Stimulated activated CD4-positive, alpha-beta T cell treated with anti-CD3 and anti-CD28 coated beads, Interleukin-12 subunit alpha, Interleukin-12 subunit beta, amount 100 ng/mL, for 4 hours (primary cell): ENCODE measurements at regions not wholly inside any gene's neighbourhood (a gene's known extent, or its start where the extent isn't known, plus 50 kb on each side); places are given as distances from the start of the nearest gene placed in this dataset.

Source experiments
- DNase-seq: peaks from one replicate; pipeline ENCODE4 v3.0.0-alpha.2; 2020

GRCh38 chr4:130210864-130211263, 1114.9 kb downstream of the C4orf33 start:
- DNase-seq = no peak

- no peak for DNase-seq
Observed at GRCh38 chr4:130214268-130214667, 1118.3 kb downstream of the C4orf33 start.

DNA sequence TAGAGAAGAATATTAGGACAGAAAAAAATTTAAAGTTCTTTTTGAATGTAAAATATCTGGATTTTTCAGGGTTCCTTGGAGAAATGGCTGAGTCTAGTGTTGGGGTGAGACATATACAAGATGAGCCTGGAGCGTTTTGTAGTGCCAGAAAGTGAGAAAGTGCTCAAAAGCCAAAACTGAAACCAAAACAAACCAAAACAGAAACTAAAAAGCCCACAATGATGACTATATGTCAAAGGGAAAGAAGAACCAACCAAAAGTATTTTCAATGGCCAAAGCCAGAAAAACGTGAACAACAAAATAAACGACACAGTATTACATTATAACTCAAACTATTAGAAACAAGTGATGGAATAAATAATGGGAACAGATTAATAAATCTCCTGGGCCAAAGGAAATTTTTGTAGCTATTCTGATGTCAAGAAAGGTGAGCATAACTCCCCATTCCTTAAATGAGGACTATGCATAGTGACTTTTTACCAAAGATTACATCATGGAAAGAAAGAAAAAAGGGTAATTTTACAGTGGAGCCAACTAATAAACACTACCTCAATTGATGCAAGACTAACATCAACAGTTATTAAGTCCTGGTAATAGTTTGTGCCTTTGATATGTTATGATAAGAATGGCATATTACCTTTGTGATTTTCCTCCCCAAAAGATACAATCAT, 1137.6 kb downstream of the C4orf33 start:
- DNase-seq = no peak

- no peak for DNase-seq
Observed at GRCh38 chr4:130238121-130238520, 1142.2 kb downstream of the C4orf33 start.

DNA sequence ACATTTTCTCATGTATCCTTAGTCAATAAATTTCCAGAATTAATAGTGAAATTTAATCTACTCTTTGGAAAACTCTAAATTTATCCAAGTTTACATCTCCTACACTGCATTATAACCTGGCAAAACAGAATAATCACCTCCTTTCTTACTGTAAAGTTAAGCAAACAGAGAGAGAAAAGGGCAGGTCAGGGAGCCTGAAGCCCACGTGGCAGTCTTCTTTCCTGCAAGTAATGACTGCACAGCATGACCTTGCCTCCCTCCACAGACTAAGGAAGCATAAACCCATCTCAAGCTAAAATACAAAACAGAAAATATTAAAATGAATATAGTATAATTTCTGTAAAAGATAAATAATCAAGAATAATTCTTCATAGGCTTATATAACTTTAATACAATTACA, 1153.0 kb downstream of the C4orf33 start:
- no peak for DNase-seq

- DNase-seq = no peak
Observed at GRCh38 chr4:130257271-130257670, 1161.3 kb downstream of the C4orf33 start.

DNA sequence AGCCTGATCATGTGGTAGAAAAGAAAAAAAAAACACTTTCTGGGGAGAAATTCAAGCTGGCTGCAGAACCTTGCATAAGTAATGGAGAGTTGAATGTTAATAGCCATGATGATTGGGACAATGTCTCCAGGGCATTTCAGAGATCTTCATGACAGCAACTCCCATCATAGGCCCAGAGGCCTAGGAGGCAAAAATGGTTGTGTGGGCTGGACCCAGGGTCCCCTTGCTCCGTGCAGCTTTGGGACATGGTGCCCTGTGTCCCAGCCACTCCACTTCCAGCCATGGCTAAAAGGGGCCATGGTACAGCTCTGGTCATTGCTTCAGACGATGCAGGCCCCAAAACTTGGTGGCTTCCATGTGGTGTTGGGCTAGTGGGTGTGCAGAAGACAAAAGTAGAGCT, 1170.9 kb downstream of the C4orf33 start:
- no peak for DNase-seq

- DNase-seq = no peak
Observed at GRCh38 chr4:130288576-130288975, 1192.6 kb downstream of the C4orf33 start.

- DNase-seq = no peak
Observed at GRCh38 chr4:130293692-130294091, 1197.7 kb downstream of the C4orf33 start.

DNA sequence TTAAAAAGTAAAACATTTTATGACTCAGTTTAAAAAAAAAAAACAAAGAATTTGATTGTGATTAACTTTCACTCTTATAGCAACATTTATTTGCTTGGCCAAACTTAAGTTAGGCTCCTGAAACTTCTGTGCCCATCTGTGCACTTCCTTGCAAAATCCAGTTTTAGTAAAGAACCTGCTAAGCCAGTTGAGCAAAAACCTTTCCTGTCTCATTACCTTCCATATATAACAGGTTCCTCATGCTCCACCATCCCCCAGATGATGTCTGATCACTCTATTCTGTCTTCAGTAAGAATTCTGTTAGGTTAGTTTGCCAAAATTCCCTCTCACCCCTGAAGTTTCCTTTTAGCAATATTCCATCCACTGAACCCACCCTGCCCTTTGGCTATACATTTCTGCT, 1200.5 kb downstream of the C4orf33 start:
- DNase-seq = no peak

- no peak for DNase-seq
Observed at GRCh38 chr4:130306566-130306965, 1210.6 kb downstream of the C4orf33 start.

DNA sequence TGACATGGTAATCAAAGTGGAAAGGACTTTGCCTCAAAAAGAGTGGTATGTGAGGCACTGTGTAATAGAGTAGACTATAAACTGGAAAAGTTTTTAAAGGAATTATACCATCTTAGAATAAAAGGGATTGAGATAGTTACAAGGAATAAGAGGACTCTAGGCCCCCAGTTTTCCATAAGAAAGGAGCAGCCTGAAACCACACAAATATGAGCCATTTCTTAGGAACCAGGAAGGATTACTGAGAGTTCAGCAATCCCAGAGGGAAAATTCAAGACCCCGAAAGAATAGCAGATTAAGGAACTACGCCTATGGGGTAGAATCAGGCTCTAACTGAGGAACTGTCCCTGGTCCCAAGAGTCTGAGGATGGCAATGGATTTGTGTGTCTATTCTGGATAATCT, 1213.3 kb downstream of the C4orf33 start:
- DNase-seq = no peak

- no peak for DNase-seq
Observed at GRCh38 chr4:130322439-130322838, 1226.5 kb downstream of the C4orf33 start.

- no peak for DNase-seq
Observed at GRCh38 chr4:130329036-130329435, 1233.1 kb downstream of the C4orf33 start.

GRCh38 chr4:130333241-130333759, 1237.3 kb downstream of the C4orf33 start:
- DNase-seq = no peak

DNA sequence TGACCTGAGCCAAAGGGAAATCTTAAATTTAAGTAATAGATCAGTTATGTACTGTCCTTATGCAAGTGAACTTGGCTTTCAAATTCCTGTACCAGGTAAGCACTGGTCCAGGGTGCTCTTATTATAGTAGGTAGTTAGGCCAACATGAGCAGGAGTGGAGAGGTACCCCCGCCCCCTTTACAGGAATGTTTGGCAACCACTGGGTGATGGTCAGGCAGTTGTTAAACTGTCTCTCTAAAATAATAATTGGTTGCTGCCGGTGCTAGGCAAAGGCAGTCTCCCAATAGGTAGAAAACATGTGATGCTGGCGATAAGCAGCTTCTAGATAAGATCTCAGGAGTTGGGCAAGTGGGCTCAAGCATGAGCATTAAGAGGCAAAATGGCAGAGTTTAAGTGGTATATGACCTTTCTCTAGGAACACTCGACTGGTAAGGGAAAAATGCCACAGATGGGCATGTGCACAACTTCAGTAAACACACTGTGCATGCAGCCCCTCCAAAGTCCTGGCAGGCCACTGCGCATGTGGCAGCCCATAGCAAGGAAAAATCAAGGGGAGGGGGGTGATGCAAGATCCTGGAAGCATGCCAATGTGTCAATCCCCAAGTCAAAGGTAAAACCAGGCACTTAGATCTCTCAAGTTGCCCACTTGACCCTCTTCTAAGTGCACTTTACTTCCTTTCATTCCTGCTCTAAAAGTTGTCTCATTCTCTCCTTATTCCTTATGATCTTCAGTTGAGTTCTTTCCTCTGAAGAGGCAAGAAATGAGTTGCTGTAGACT, 1239.7 kb downstream of the C4orf33 start:
- no peak for DNase-seq

DNA sequence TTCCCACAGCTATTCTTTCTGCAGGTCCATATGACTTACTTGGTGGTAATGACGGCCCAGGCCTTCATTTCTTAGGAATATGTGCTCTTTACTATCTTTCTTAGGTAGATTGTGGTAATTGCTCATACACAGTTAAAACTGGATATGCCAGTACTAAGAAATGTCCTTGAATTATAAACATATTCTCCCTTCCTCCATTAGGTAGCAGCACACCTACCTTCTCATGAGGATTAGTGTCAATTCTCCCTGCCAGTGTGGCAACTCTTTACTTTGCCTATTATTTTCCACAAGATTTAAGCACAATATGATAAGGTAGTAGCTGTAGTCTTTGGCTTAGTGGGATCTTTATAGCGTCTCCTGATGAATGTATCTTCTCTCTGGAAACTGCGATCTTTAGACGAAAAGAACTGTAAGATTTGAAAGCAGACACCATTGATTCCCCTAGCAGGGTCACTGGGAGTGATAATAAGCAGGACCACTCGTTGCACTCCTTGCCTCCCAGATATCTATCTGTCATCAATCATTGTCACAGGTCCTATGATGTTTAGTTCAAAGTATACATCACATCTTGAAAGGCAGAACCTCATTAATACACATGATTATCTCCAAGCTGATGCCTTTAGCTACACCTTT, 1240.7 kb downstream of the C4orf33 start:
- no peak for DNase-seq

DNA sequence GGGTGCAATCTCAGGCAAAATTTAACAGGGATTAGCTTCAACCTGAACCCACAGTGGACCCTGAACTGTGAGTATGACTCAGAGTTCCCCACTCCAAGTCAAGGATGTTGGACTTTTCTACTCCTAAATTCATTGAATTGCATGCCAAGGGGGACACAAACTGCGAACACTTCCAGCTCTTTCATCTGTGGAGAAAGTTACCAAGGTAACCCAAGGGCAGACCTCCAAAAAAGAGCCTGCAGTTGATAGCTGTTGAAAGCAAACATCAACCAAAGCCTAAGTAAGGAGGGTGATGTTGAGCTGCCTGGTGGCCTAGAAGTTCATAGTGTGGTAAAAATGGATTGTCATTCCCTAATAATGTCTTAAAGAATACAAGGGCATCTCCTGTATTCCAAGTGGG, 1242.9 kb downstream of the C4orf33 start:
- DNase-seq = no peak

GRCh38 chr4:130349745-130350144, 1253.8 kb downstream of the C4orf33 start:
- DNase-seq = no peak

GRCh38 chr4:130356873-130357272, 1260.9 kb downstream of the C4orf33 start:
- no peak for DNase-seq

DNA sequence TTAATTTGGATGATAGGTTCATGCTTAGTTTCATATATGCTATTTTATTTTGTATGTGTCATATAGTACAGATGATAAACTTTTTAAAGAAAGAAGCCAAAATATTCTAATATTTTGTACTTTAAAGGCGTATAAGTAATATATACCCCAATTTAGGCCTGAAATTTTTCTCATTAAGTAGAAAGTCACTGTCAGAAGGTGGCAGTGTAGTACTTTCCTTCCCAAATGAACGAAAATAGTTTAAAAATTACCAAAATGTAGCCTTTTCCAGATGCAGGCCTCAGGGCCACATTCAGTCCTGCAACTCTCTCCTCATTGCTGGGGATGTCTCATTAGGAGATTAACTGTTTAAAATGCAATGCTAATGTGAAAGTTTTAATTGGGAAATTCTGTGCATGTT, 1263.6 kb downstream of the C4orf33 start:
- DNase-seq = no peak

DNA sequence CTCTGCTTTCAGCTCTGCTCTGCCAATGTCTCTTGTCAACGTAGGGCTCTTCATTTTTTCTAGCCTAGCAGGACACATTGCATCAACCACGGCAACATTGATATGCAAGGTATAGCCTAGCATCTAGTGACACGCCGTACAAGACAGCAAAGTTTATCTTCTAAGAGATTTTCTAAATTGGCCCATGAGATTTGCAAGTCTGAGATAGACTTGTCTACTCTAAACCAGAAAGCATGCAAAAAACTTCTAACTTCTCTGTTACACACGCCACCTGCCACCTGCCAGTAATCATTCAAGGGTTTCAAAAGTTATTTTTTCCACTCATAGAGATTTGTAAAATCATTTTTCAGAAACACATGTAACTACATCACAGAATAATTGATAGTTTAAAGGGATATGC, 1265.7 kb downstream of the C4orf33 start:
- DNase-seq = no peak

GRCh38 chr4:130368668-130369067, 1272.7 kb downstream of the C4orf33 start:
- DNase-seq = no peak

DNA sequence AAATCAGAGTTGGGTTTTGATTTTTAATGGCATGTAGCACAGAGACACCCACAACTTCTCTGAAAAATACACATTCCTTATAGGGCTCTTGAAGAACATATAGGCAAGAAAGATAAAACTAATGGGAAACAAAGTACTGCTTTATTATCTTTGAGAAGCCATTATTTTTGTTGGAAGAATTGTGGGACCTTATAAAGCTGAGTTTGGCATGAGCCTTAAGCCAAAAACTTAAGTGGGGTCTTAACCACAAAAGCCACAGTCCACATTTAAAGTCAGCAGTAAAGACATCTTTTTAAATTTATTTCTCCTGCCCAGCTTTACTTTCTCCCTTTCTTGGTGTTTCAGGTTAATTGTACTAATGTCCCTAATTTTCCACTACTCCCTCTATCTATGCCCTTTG, 1297.3 kb downstream of the C4orf33 start:
- DNase-seq = no peak
